ENCODE measurements at regions not wholly inside any gene's neighbourhood (a gene's known extent, or its start where the extent isn't known, plus 50 kb on each side); places are given as distances from the start of the nearest gene placed in this dataset.

- TF ChIP-seq ZNF596 (tag by site-specific recombination; IDR thresholded peaks at IDR 0.05), result no peak
- no peak for TF ChIP-seq ZNF16 (tag by site-specific recombination; IDR thresholded peaks at IDR 0.05; ENCODE audit: low read depth)
- no peak for TF ChIP-seq TRIM28 (IDR thresholded peaks at IDR 0.05; ENCODE audit: borderline replicate concordance, low read length)
- TF ChIP-seq ZNF747 (tag by site-specific recombination; IDR thresholded peaks at IDR 0.05), result no peak
- TF ChIP-seq YY1 (tag by site-specific recombination; IDR thresholded peaks at IDR 0.05), result no peak
- TF ChIP-seq ZNF133 (tag by site-specific recombination; IDR thresholded peaks at IDR 0.05), result no peak
- no peak for TF ChIP-seq CTCF (tag by site-specific recombination; IDR thresholded peaks at IDR 0.05)
- TF ChIP-seq, protein P1, sequence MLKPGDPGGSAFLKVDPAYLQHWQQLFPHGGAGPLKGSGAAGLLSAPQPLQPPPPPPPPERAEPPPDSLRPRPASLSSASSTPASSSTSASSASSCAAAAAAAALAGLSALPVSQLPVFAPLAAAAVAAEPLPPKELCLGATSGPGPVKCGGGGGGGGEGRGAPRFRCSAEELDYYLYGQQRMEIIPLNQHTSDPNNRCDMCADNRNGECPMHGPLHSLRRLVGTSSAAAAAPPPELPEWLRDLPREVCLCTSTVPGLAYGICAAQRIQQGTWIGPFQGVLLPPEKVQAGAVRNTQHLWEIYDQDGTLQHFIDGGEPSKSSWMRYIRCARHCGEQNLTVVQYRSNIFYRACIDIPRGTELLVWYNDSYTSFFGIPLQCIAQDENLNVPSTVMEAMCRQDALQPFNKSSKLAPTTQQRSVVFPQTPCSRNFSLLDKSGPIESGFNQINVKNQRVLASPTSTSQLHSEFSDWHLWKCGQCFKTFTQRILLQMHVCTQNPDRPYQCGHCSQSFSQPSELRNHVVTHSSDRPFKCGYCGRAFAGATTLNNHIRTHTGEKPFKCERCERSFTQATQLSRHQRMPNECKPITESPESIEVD (tag by site-specific recombination; IDR thresholded peaks at IDR 0.05), result no peak
- TF ChIP-seq, protein P2, sequence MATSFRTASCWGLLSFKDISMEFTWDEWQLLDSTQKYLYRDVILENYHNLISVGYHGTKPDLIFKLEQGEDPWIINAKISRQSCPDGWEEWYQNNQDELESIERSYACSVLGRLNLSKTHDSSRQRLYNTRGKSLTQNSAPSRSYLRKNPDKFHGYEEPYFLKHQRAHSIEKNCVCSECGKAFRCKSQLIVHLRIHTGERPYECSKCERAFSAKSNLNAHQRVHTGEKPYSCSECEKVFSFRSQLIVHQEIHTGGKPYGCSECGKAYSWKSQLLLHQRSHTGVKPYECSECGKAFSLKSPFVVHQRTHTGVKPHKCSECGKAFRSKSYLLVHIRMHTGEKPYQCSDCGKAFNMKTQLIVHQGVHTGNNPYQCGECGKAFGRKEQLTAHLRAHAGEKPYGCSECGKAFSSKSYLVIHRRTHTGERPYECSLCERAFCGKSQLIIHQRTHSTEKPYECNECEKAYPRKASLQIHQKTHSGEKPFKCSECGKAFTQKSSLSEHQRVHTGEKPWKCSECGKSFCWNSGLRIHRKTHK (tag by site-specific recombination; IDR thresholded peaks at IDR 0.05), result no peak
- TF ChIP-seq ZBTB21 (tag by site-specific recombination; IDR thresholded peaks at IDR 0.05), result no peak
- TF ChIP-seq, protein P3, sequence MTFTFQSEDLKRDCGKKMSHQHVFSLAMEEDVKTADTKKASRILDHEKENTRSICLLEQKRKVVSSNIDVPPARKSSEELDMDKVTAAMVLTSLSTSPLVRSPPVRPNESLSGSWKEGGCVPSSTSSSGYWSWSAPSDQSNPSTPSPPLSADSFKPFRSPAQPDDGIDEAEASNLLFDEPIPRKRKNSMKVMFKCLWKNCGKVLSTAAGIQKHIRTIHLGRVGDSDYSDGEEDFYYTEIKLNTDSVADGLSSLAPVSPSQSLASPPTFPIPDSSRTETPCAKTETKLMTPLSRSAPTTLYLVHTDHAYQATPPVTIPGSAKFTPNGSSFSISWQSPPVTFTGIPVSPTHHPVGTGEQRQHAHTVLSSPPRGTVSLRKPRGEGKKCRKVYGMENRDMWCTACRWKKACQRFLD (tag by site-specific recombination; IDR thresholded peaks at IDR 0.05), result no peak
Observed at GRCh38 chr4:116724249-116724648, 361.1 kb downstream of the TRAM1L1 start.
